T47D (cell line): ENCODE measurements at regions not wholly inside any gene's neighbourhood (a gene's known extent, or its start where the extent isn't known, plus 50 kb on each side); places are given as distances from the start of the nearest gene placed in this dataset.
"Not testable (repeated sequence)": the region's sequence is repeated elsewhere in the genome, so short reads cannot be mapped to it uniquely, and the experiment has no call there.

Source experiments
- DNase-seq, 2 experiments: peaks; one replicate each; pipeline versions ENCODE4 v3.0.0 to v3.0.0-alpha.2; 2011 to 2012; ENCODE audit warnings: low read depth in 1 of 2, low spot score in 1 of 2
- JUND ChIP-seq: IDR thresholded peaks from 2 replicates; pipeline ENCODE4 v1.6.1; 2012; ENCODE audit warnings: low read depth
- in situ Hi-C: cut with HindIII; loops from 2 replicates; pipeline ENCODE4 v1.10.0; 2016; ENCODE audit warnings: low sequenced_read_pairs, low pct_unique_long_range_greater_than_20kb

GRCh38 chr13:22925881-22926747 is 254.7 kb upstream of the SGCG start:
- DNase-seq, result peak; percentile 68 to 83
- no peak for TF ChIP-seq JUND
- in situ Hi-C loops, result no loop called here

- in situ Hi-C loops, result no loop called here
- DNase-seq, result no peak
- TF ChIP-seq JUND, result no peak
These were observed 253.9 kb upstream of the SGCG start for GRCh38 chr13:22926748-22927400.

GRCh38 chr13:22927845-22928244 is 252.9 kb upstream of the SGCG start:
- in situ Hi-C loops, DNase-seq: not testable (repeated sequence)

- DNase-seq, result no peak
- in situ Hi-C loops, result no loop called here
- no peak for TF ChIP-seq JUND
These were observed 251.2 kb upstream of the SGCG start for GRCh38 chr13:22929381-22930126.

- in situ Hi-C loops, result no loop called here
- DNase-seq, result no peak
These were observed 249.2 kb upstream of the SGCG start for GRCh38 chr13:22931576-22931975.

GRCh38 chr13:22932632-22933412 is 248.0 kb upstream of the SGCG start:
- in situ Hi-C loops, DNase-seq: not testable (repeated sequence)

More at GRCh38 chr13:22931576-22931975, 249.2 kb upstream of the SGCG start:
- TF ChIP-seq JUND, result no peak

GRCh38 chr13:22933571-22934181 is 247.1 kb upstream of the SGCG start:
- no peak for TF ChIP-seq JUND
- in situ Hi-C loops, result no loop called here
- DNase-seq, result no peak

GRCh38 chr13:22934744-22935523 is 245.8 kb upstream of the SGCG start:
- in situ Hi-C loops, result no loop called here
- no peak for TF ChIP-seq JUND

GRCh38 chr13:22936228-22936627 is 244.6 kb upstream of the SGCG start:
- DNase-seq, result no peak
- TF ChIP-seq JUND, result no peak
- in situ Hi-C loops, result no loop called here

More at GRCh38 chr13:22934744-22935523, 245.8 kb upstream of the SGCG start:
- no peak for DNase-seq

- in situ Hi-C loops, result no loop called here
- no peak for TF ChIP-seq JUND
These were observed 243.5 kb upstream of the SGCG start for GRCh38 chr13:22937241-22937640.

GRCh38 chr13:22937953-22938352 is 242.8 kb upstream of the SGCG start:
- in situ Hi-C loops, result no loop called here
- TF ChIP-seq JUND, result no peak

More at GRCh38 chr13:22937241-22937640, 243.5 kb upstream of the SGCG start:
- DNase-seq, result no peak

More at GRCh38 chr13:22937953-22938352, 242.8 kb upstream of the SGCG start:
- no peak for DNase-seq
